ENCODE measurements at regions not wholly inside any gene's neighbourhood (a gene's known extent, or its start where the extent isn't known, plus 50 kb on each side); places are given as distances from the start of the nearest gene placed in this dataset.

- Histone ChIP-seq H3K36me3 (no peaks in the 10 kb centered on the region), H3K4me3 (no peak overlapping the region), H3K27ac (no peak overlapping the region), H3K9me3 (no peaks in the 10 kb centered on the region), H3K27me3 (no peaks in the 10 kb centered on the region), H3K4me1 (no peaks in the 10 kb centered on the region)
- no peak for DNase-seq
- no peak for ATAC-seq (ENCODE audit: low FRiP score in 2 of 2)
- 94% methylated on average over 5 of the region's 5 CpGs; no CpG with 5 or more reads in 1 of the 2 donors for WGBS, 2 donors
- TF ChIP-seq EP300 (IDR thresholded peaks at IDR 0.05) (no peak), POLR2AphosphoS5 (IDR thresholded peaks at IDR 0.05) (no peak), CTCF (IDR thresholded peaks at IDR 0.05) (no peak), POLR2A (IDR thresholded peaks at IDR 0.05) (no peak)
These were observed 792.1 kb upstream of the AMELY start for GRCh38 chrY:7703578-7704140.

DNA sequence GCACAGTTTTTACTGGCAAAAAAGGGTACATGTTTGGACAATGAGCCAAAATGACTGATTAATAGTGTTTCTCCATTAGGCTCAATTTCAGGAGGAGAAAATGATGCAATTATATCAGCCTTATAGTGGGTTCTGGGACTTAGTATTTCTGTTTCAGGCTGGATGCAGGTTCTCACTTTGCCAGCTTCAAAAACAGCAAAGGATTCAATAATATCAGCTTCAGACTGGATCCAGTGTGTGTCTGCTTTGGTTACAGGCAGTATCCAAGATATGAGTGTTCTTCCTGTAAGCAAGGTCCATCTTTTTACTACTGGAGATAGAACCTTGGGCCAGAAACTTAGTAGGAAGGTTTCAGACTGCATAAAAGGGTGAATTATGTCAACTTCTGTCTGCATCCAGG, 790.9 kb upstream of the AMELY start:
- DNase-seq (no peak), ATAC-seq (ENCODE audit: low FRiP score in 2 of 2) (no peak)
- no peaks in the 10 kb centered on the region for H3K9me3 ChIP-seq
- H3K4me1 ChIP-seq, result no peaks in the 10 kb centered on the region
- H3K36me3 ChIP-seq, result no peaks in the 10 kb centered on the region
- TF ChIP-seq CTCF (IDR thresholded peaks at IDR 0.05), result no peak
- no peak for TF ChIP-seq EP300 (IDR thresholded peaks at IDR 0.05)
- no peak overlapping the region for H3K27ac ChIP-seq
- H3K27me3 ChIP-seq, result no peaks in the 10 kb centered on the region
- H3K4me3 ChIP-seq, result no peak overlapping the region

DNA sequence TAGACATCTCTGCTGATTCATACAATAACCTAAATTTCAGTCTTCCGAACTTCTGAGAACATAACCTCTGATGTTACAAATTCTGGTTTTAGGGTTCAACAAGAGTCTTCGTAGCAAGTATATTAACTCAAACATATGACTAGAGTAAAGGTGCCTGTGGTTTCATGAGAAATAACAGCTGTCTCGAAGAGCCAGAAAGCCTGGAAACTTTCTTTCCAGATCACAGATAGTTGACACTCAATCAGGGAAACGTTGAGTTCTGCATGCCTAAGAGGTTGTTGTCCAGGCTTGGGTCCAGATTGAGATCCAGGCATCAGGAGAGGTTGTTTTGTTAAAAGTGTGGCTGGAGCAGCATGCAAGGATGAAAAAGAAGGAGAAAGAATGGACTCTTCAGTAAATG, 790.1 kb upstream of the AMELY start:
- no peaks in the 10 kb centered on the region for H3K9me3 ChIP-seq
- H3K4me1 ChIP-seq, result no peaks in the 10 kb centered on the region
- no peaks in the 10 kb centered on the region for H3K36me3 ChIP-seq
- H3K27ac ChIP-seq, result no peak overlapping the region
- H3K27me3 ChIP-seq, result no peaks in the 10 kb centered on the region
- TF ChIP-seq POLR2A (IDR thresholded peaks at IDR 0.05) (no peak), CTCF (IDR thresholded peaks at IDR 0.05) (no peak), POLR2AphosphoS5 (IDR thresholded peaks at IDR 0.05) (no peak), EP300 (IDR thresholded peaks at IDR 0.05) (no peak)
- no peak overlapping the region for H3K4me3 ChIP-seq
- ATAC-seq (ENCODE audit: low FRiP score in 2 of 2) (no peak), DNase-seq (no peak)
- 61% methylated on average over 4 of the region's 4 CpGs; no CpG with 5 or more reads in 1 of the 2 donors for WGBS, 2 donors

- H3K27ac ChIP-seq, result no peak overlapping the region
- no peaks in the 10 kb centered on the region for H3K9me3 ChIP-seq
- WGBS, 2 donors, result 89% methylated on average over 1 of the region's 1 CpG; no CpG with 5 or more reads in 1 of the 2 donors
- no peaks in the 10 kb centered on the region for H3K4me1 ChIP-seq
- H3K27me3 ChIP-seq, result no peaks in the 10 kb centered on the region
- no peaks in the 10 kb centered on the region for H3K36me3 ChIP-seq
- H3K4me3 ChIP-seq, result no peak overlapping the region
- no peak for DNase-seq
- no peak for ATAC-seq (ENCODE audit: low FRiP score in 2 of 2)
- no peak for TF ChIP-seq EP300 (IDR thresholded peaks at IDR 0.05)
- TF ChIP-seq CTCF (IDR thresholded peaks at IDR 0.05), result no peak
- TF ChIP-seq POLR2AphosphoS5 (IDR thresholded peaks at IDR 0.05), result no peak
- TF ChIP-seq POLR2A (IDR thresholded peaks at IDR 0.05), result no peak
These were observed 786.0 kb upstream of the AMELY start for GRCh38 chrY:7697506-7697905.

- H3K27me3 ChIP-seq, result no peaks in the 10 kb centered on the region
- no peak overlapping the region for H3K4me3 ChIP-seq
- no peaks in the 10 kb centered on the region for H3K9me3 ChIP-seq
- H3K27ac ChIP-seq, result no peak overlapping the region
- WGBS, 2 donors, result no CpG with 5 or more reads among the region's 1 CpG
- no peak for TF ChIP-seq CTCF (IDR thresholded peaks at IDR 0.05)
- TF ChIP-seq POLR2A (IDR thresholded peaks at IDR 0.05), result no peak
- no peak for TF ChIP-seq EP300 (IDR thresholded peaks at IDR 0.05)
- TF ChIP-seq POLR2AphosphoS5 (IDR thresholded peaks at IDR 0.05), result no peak
- H3K36me3 ChIP-seq, result no peaks in the 10 kb centered on the region
- H3K4me1 ChIP-seq, result no peaks in the 10 kb centered on the region
- ATAC-seq (ENCODE audit: low FRiP score in 2 of 2) (no peak), DNase-seq (no peak)
These were observed 781.1 kb upstream of the AMELY start for GRCh38 chrY:7692701-7693100.

Measured in upper lobe of left lung (tissue), 6 donors.